DMS79 (cell line): ENCODE measurements at regions not wholly inside any gene's neighbourhood (a gene's known extent, or its start where the extent isn't known, plus 50 kb on each side); places are given as distances from the start of the nearest gene placed in this dataset.

Experiments
- DNase-seq: peaks from one replicate; lab custom pipeline; 2025; lab: John Stamatoyannopoulos, UW

DNA sequence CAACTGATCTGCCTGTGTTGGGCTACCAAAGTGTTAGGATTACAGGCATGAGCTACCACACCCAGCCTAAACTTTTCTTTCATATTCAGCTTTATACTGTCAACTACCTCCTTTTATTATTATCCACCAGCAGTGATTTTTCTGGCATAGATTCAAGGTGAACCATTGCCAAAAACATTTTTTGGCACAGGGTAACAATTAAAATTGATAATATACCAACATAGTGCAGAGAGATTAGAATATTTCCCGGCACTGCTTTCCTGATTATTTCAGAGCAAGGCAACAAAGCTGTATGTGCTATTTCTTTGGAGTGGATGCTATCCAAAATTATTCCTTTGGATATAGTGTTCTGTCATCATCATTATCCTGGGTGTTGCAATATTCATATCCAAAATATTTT is 781.6 kb upstream of the SOX9 start:
- DNase-seq: no peak

DNA sequence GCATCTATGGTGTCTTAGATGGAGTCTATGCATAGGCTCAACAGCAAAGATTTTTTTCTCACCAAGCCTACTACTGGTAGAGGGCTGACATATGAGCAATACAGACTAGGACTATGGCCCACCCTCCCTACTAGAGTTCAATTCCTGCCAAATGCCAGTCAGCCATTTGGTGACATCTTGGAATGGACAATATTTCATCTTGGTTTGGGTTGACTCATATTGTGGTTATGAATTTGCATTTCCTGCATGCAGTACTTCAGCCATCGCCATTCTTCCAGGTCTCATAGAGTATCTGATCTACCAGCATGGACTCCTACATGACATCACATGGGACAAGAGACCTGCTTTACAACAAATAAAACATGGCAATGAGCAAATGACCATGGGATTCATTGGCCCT is 778.1 kb upstream of the SOX9 start:
- no peak for DNase-seq

GRCh38 chr17:71349908-71350600 is 770.8 kb upstream of the SOX9 start:
- no peak for DNase-seq

- DNase-seq: no peak
Observed at GRCh38 chr17:71360301-71360700, 760.5 kb upstream of the SOX9 start.

DNA sequence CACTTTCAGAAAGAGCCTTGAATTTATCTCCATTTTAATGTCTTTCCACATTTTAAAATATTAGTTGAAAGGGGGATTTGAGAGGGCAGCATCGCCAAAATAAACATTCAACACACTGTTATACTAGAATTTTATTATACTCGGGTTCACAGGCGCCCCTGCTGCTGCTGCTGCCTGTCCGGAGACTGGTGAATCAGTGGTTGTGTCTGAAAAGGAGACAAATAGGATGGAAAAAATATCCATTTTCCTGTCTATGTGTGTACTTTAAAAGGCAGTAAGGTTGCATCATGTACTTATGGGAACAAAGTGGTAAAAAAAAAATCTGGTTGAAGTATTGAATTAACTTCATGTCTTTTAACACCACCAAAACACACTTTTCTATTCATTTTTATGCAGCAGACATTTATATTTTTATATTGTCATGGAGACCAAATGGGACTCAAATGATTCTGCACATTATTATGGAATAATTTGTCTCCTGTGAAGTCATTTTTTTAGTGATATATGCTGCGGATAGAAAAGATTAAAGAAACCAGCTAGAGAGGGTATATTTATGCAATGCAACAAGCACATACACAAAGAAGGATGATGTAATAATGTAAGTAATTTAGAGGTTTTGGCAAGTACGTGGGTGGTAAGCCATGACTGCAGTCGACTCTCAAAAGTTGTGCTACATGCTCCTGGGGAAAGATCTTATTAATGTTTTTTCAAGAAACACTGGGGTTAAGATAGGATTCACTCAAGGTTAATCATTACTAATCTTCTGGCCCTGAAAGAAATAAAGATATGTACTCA is 759.0 kb upstream of the SOX9 start:
- DNase-seq: no peak

DNA sequence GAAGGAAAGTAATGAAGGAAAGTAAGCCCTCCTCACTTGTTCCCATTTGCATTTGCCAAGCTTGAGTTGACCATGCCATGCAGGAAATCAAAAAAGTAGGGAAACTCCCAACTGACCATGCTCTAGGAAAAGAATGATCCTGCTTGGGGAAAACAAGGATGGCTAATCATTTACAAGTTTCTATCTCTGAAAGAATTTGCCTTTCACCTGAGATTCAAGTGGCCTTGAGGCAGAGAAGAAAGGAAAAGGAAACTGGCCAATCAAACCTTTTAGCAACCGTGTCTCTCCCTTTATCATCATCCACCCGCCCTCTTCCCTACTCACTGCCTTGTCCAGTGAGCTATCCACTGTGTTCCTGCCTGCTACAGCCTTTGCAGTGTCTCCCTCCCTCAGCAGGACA is 757.2 kb upstream of the SOX9 start:
- no peak for DNase-seq

- no peak for DNase-seq
Observed at GRCh38 chr17:71371809-71372208, 749.0 kb upstream of the SOX9 start.

DNA sequence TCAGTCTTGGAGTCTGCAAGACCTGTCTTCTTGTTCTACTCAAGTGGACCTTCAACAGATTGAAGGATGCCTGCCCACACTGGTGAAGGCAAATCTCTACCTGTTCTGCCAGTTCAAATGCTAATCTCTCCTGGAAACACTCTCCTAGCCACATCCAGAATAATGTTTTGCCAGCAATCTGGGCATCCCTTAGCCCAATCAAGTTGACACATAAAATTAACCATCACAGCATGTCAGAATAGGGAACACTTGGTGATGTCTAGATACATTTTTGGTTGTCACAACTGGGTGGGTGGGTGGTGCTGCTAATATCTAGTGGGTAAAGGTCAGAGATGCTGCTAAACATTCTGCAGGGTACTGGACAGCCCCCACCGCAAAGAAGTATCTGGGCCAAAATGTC is 744.9 kb upstream of the SOX9 start:
- DNase-seq: no peak

- no peak for DNase-seq
Observed at GRCh38 chr17:71376933-71377332, 743.9 kb upstream of the SOX9 start.

DNA sequence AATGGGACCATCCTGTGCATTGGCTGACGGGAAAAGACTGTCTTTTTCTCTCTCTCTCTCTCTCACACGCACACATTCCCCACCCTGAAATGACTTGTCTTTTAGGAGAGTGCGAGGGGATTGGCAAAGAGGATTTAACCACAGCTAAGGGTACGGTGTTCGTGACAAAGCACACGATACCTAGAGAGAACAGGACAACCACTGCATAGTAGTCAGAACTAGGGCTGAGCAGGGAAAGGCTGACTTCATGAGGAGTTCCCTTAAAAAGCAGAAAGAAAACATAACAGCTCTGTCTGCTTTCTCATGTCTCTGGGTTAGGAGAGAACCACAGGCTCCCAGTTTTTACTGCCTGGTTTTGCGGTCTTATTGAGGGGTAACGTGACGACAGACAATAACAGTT is 742.8 kb upstream of the SOX9 start:
- no peak for DNase-seq

GRCh38 chr17:71378741-71379140 is 742.1 kb upstream of the SOX9 start:
- no peak for DNase-seq

DNA sequence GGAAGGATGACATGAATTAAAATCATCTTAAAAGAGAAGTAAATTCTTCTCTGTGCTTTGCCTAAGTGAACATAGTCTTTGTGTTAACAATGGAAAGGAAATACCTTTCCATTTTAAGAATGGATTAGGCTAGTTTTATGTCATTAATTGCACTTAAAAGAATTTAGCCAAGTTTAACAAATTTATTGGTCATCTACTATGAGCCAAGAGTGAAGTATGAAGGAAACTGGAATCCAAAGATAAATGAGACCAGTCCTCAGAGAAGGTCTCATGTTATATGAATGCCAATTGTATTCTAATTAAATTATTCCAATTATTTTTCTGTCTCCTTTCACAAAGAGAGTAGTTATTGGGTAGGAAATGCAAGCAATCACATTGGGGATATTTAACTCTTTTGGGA is 741.3 kb upstream of the SOX9 start:
- DNase-seq: no peak

DNA sequence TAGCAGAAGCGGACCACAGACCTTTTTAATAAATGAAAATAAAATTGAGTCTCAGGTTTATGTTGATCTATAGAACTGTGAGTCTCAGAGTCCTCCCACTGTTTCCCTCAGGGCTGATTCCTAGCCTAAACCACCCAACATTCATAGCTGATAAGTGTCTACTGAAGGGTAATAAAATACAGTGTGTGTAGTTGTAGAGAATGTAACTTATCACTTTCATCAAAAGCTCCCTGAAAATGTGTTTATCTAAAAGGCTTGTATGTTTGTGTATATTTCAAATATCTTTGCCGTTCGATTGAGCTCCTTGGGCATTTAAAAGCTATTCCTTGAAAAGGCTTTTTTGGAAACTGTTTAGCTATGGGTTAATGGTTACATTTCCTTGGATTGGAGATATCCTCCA is 740.3 kb upstream of the SOX9 start:
- DNase-seq: no peak

- no peak for DNase-seq
Observed at GRCh38 chr17:71380936-71381335, 739.9 kb upstream of the SOX9 start.

DNA sequence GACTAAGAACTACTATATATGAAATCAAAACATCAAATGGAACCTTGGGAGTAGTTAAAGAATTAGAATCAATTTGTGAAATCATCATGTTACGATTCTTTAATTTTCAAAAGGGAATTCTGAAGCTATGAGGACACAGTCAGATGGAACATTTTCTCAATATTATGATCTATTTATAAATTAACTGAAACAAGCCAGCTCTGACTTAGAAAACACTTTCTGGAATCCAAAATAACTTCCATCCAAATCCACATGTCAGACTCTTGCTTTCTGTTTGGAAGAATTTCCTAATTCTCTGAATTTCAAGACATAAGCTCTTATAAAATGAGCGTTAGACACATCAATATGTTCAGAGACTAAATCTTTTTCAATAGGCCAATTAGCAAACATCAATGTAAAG is 737.7 kb upstream of the SOX9 start:
- DNase-seq: no peak

DNA sequence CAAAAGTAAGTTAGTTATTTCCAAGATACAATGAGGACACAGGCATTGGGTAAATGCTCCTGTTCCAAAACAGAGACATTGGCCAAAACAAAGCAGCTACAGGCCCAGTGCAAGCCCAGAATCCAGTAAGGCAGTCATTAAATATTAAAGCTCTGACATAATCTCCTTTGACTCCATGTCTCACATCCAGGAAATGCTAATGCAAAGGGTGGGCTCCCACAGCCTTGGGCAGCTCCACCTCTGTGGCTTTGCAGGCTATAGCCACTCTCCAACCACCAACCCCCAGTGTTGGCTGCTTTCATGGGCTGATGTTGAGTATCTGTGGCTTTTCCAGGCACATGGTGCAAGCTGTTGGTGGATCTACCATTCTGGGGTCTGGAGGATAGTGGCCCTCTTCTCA is 733.4 kb upstream of the SOX9 start:
- DNase-seq: no peak

DNA sequence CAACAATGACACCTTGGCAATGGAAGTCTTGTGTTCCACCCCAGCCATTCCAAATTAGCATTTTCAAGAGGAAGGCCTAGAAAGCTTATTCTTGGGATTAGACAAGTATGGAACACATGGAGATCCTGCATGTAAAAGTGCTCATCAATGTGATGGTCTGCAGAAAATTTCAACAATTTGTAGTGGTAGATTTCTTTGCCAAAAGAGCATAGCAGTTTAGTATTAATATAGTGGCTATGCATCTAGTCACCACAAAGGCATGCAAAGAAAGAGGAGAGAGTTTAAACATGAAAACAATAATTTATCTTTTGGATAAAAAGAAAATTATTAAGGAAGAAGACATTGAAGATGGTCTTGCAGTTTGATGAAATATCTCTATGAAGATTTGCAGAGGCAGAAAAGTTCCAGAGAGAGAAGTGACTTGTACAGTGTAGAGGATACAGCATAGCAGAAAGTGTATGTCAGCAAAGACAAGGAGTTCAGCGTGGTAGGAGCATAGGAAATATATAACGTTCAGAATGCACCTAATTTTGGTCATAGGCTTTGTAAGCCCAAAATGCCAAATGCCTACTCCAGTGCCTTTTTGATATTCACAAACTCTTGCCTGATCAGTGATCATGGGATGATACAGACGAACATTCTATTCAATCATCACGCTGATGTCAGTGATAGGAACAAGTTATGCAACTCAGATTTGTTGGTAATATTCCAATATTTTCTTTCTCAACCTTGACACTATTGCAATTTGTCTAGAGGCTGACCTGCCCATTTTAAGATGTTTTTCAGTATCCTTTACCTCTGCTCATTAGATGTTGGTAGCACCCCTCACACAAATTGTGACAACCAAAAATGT is 727.9 kb upstream of the SOX9 start:
- no peak for DNase-seq

DNA sequence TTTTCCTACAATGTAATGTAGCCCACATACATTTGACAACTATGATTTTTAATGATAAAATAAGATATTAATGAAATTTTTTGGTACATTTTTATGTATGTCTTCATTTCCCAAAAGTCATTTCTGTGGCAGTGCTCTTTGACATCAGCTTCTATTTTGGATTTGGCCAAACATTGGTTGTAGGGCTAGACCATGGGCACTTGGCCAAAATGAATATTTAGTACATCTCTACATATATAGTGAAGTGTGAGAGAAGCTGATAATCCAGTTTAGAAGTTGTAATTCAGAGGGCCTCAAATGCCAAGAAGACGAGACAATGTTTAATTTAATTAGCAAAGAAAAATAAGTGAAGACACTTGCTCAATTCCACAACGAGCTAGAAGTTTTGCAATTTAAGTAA is 724.9 kb upstream of the SOX9 start:
- DNase-seq: no peak

- no peak for DNase-seq
Observed at GRCh38 chr17:71396711-71397110, 724.1 kb upstream of the SOX9 start.

GRCh38 chr17:71398025-71398424 is 722.8 kb upstream of the SOX9 start:
- no peak for DNase-seq

- DNase-seq: no peak
Observed at GRCh38 chr17:71398800-71399219, 722.0 kb upstream of the SOX9 start.

DNA sequence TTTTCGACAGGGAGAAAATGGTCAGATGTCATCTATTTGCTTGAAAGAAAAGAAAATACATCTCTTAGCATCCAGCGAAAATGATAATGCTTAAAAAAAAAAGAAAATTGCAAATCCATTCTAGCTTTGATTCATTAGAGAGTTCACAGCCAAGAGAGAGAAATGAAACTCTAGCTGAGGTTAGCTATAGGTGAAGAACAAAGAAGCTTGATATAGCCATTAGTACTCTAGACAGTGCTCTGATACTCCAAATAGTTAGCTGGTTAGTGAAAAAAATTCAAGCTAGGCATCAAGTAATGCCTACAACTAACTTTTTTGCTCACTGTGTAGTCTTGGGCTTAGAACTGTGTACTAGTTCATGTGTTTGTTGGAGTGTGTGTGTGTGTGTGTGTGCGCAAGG is 721.6 kb upstream of the SOX9 start:
- DNase-seq: no peak

- DNase-seq: no peak
Observed at GRCh38 chr17:71399649-71400048, 721.2 kb upstream of the SOX9 start.
